SU-DHL-6 (cell line): ENCODE measurements at regions not wholly inside any gene's neighbourhood (a gene's known extent, or its start where the extent isn't known, plus 50 kb on each side); places are given as distances from the start of the nearest gene placed in this dataset.

ENCODE experiments used
- H2AFZ ChIP-seq: fragments of 200-600 bp; sonication (generic); 2 replicates; pipeline ENCODE4 v1.6.1; 2014; ENCODE audit warnings: low read depth, mild to moderate bottlenecking, moderate library complexity, mixed read lengths, antibody characterized with exemption, low read length; ENCODE audit not compliant: severe bottlenecking
- H3F3A ChIP-seq: fragments of 200-600 bp; shearing (Covaris generic); 2 replicates; pipeline ENCODE4 v1.6.0; 2016; ENCODE audit warnings: antibody characterized with exemption, mild to moderate bottlenecking; ENCODE audit not compliant: insufficient read depth
- H3K27ac ChIP-seq: fragments of 200-600 bp; sonication (generic); 2 replicates; pipeline ENCODE4 v1.5.1; 2016; ENCODE audit warnings: low read depth, mild to moderate bottlenecking, low read length, moderate library complexity, mixed read lengths
- H3K27me3 ChIP-seq: fragments of 200-600 bp; sonication (generic), shearing (Covaris generic); 2 replicates; pipeline ENCODE4 v1.6.0; 2014; ENCODE audit warnings: mild to moderate bottlenecking, low read length
- H3K36me3 ChIP-seq: fragments of 200-600 bp; sonication (generic); 2 replicates; pipeline ENCODE4 v1.6.1; 2014; ENCODE audit warnings: mild to moderate bottlenecking, low read length, mixed read lengths
- H3K4me2 ChIP-seq: fragments of 300-600, 200-600 bp; shearing (Covaris generic), sonication (generic); 2 replicates; pipeline ENCODE4 v1.6.0; 2014; ENCODE audit warnings: low read length, low read depth, mild to moderate bottlenecking; ENCODE audit not compliant: poor library complexity, severe bottlenecking
- H3K4me3 ChIP-seq: fragments of 200-600 bp; sonication (generic); 2 replicates; pipeline ENCODE4 v1.5.1; 2014; ENCODE audit warnings: antibody characterized with exemption, low read length, mild to moderate bottlenecking, mixed read lengths; ENCODE audit not compliant: insufficient read depth, poor library complexity, severe bottlenecking
- H3K79me2 ChIP-seq: fragments of 200-600 bp; sonication (generic); 2 replicates; pipeline ENCODE4 v1.6.1; 2014; ENCODE audit warnings: mild to moderate bottlenecking, low read length, moderate library complexity; ENCODE audit not compliant: insufficient read depth
- H3K9ac ChIP-seq: fragments of 200-600 bp; sonication (generic); 2 replicates; pipeline ENCODE4 v1.7.0; 2014; ENCODE audit warnings: mild to moderate bottlenecking, low read length
- H3K9me2 ChIP-seq: fragments of 200-600 bp; sonication (generic); replicated peaks from 2 replicates; pipeline ENCODE4 v1.6.1; 2014; ENCODE audit warnings: low read length; ENCODE audit not compliant: insufficient read depth
- H3K9me3 ChIP-seq: fragments of 200-600 bp; sonication (generic); 2 replicates; pipeline ENCODE4 v1.6.1; 2014; ENCODE audit warnings: low read length, mixed read lengths; ENCODE audit not compliant: insufficient read depth
- H4K20me1 ChIP-seq: fragments of 200-600 bp; sonication (generic); 2 replicates; pipeline ENCODE4 v1.6.1; 2014; ENCODE audit warnings: low read depth, mild to moderate bottlenecking, antibody characterized with exemption, low read length, moderate library complexity, mixed read lengths
- CTCF ChIP-seq: fragments of 200-600 bp; sonication (generic); IDR thresholded peaks from one replicate; pipeline ENCODE4 v1.5.1; 2017; ENCODE audit warnings: antibody characterized with exemption, mild to moderate bottlenecking, low read length, moderate library complexity; ENCODE audit not compliant: insufficient read depth, poor library complexity, severe bottlenecking
- EZH2phosphoT487 ChIP-seq: fragments of 200-600 bp; sonication (generic), shearing (Covaris generic); conservative IDR thresholded peaks from 2 replicates; pipeline ENCODE4 v1.6.1; 2018; ENCODE audit warnings: mild to moderate bottlenecking, antibody characterized with exemption, low read length, moderate library complexity, mixed read lengths

- no peak overlapping the region for H3K4me3 ChIP-seq
- TF ChIP-seq EZH2phosphoT487 (no peak), CTCF (no peak)
- no peaks in the 10 kb centered on the region for H3K9me3 ChIP-seq
- H3F3A ChIP-seq, result no peaks in the 10 kb centered on the region
- no peak overlapping the region for H3K27ac ChIP-seq
- H3K36me3 ChIP-seq, result no peaks in the 10 kb centered on the region
- H2AFZ ChIP-seq, result no peak overlapping the region
- no peak overlapping the region for H3K4me2 ChIP-seq
- no peaks in the 10 kb centered on the region for H3K27me3 ChIP-seq
- no peaks in the 10 kb centered on the region for H4K20me1 ChIP-seq
- H3K79me2 ChIP-seq, result no peaks in the 10 kb centered on the region
- no peaks in the 10 kb centered on the region for H3K9me2 ChIP-seq
- no peak overlapping the region for H3K9ac ChIP-seq
Measured at GRCh38 chr6:112785408-112785807, 438.3 kb downstream of the RFPL4B start.

GRCh38 chr6:112786801-112787200, 439.7 kb downstream of the RFPL4B start:
- H3K79me2 ChIP-seq, result no peaks in the 10 kb centered on the region
- TF ChIP-seq EZH2phosphoT487 (no peak), CTCF (no peak)
- H3K4me2 ChIP-seq, result no peak overlapping the region
- no peaks in the 10 kb centered on the region for H3K27me3 ChIP-seq
- no peak overlapping the region for H3K4me3 ChIP-seq
- no peaks in the 10 kb centered on the region for H3K36me3 ChIP-seq
- H3F3A ChIP-seq, result no peaks in the 10 kb centered on the region
- no peak overlapping the region for H3K9ac ChIP-seq
- no peaks in the 10 kb centered on the region for H3K9me3 ChIP-seq
- H3K9me2 ChIP-seq, result no peaks in the 10 kb centered on the region
- no peak overlapping the region for H2AFZ ChIP-seq
- H4K20me1 ChIP-seq, result no peaks in the 10 kb centered on the region
- H3K27ac ChIP-seq, result no peak overlapping the region

GRCh38 chr6:112787371-112787770, 440.2 kb downstream of the RFPL4B start:
- Histone ChIP-seq H3K9ac (no peak overlapping the region), H3K9me2 (no peaks in the 10 kb centered on the region), H3K27ac (no peak overlapping the region), H3K4me2 (no peak overlapping the region), H3K4me3 (no peak overlapping the region), H2AFZ (no peak overlapping the region), H3K36me3 (no peaks in the 10 kb centered on the region), H3F3A (no peaks in the 10 kb centered on the region), H3K79me2 (no peaks in the 10 kb centered on the region), H3K27me3 (no peaks in the 10 kb centered on the region), H3K9me3 (no peaks in the 10 kb centered on the region), H4K20me1 (no peaks in the 10 kb centered on the region)
- TF ChIP-seq EZH2phosphoT487 (no peak), CTCF (no peak)
